A172 (cell line): ENCODE measurements at regions not wholly inside any gene's neighbourhood (a gene's known extent, or its start where the extent isn't known, plus 50 kb on each side); places are given as distances from the start of the nearest gene placed in this dataset.
A peak's percentile ranks its signal among the peaks of the same experiment; 100 is the strongest.

Experiments
- DNase-seq: peaks from one replicate; pipeline ENCODE4 v3.0.0-alpha.2; 2015; ENCODE audit warnings: low spot score

- no peak for DNase-seq
Measured at GRCh38 chr18:71523483-71524435, 1020.4 kb downstream of the CBLN2 start.

- no peak for DNase-seq
Measured at GRCh38 chr18:71505526-71505925, 1038.6 kb downstream of the CBLN2 start.

GRCh38 chr18:71503222-71503621 lies 1040.9 kb downstream of the CBLN2 start:
- DNase-seq = no peak

- peak; percentile 1 for DNase-seq
Measured at GRCh38 chr18:71485611-71486010, 1058.5 kb downstream of the CBLN2 start.

DNA sequence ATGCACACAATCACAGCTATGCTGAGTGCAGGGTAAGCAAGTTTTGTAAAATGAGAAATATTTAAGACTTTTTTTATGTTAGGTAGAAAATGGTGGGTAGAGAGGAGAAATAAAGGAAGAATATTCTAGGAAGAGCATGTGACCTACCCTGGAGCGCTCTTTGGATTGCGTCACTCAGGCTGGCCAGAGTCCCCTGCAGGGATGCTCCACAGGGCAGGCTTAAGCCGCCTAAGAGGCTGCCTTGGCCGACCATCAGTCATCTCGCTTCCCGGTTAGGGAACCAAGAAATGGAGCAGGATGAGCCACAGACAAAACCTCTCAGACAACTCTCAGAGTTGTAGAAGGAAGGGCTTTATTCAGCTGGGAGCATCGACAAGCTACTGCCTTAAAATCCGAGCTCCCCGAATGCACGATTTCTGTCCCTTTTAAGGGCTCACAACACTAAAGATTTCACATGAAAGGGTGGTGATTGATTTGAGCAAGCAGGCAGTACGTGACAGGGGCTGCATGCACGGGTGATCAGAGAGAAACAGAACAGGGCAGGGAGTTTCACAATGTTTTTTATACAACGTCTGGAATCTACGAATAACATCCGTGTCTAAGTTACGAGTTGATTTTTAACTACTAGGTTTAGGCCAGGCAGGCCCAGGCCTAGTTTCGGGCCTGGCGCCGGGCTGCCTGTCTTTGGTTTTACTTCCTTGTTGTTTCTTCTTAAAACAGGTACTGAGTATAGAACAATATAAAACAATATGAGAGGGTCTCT lies 1072.0 kb downstream of the CBLN2 start:
- DNase-seq = no peak

DNA sequence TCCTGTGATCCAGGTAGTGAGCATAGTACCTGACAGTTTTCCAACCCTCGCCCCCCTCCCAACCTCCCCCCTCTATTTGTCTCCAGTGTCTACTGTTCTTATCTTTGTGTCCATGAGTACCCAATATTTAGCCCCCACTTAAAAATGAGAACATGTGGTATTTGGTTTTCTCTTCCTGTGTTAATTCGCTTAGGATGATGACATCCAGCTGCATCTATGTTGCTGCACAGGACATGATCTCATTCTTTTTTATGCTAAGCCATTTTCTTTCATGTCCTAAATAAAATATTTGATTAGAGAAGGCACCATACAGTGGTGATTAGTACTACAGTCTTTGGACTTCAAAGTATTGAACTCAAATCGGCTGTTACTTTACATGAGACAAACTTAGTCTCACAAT lies 1087.9 kb downstream of the CBLN2 start:
- no peak for DNase-seq

DNA sequence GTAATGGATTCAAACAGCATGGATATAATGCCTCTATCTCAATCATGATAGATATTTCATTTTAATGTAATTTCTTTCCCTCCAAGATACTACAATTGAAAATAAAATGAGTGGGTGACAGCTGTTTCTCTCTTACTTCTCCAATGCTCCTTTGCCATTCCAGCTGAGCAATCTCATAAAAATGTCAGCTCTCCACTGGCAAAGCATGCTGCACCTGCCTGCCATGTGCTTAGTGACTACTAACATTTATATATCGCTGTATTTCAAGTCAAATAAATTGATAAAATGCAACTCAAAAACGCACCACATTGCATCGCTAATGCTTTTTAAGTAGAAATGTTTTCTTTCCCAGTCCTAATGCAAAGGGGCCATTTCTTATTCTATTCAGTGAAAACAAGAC lies 1093.9 kb downstream of the CBLN2 start:
- DNase-seq = no peak

GRCh38 chr18:71443706-71444480 lies 1100.2 kb downstream of the CBLN2 start:
- DNase-seq = peak; percentile 61

DNA sequence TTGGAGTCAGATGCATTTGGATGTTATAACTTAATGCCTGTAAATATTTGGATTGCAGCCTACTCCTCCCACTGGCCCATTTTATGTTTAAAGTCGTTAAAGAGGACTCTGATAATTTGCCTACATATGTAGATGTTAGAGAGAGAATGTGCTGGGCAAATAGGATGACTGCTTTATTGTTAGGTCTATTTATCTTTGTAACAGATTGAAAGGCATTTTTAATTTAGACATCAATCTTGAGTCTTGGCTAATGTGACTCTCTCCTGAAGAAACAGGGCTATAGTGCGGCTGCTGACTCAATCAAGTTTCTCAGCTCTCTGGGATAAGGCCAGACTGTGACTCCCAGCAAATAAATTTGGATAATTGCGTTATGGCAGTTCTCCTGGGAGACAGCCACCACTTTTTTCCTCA lies 1101.4 kb downstream of the CBLN2 start:
- peak; percentile 57 for DNase-seq

- DNase-seq = no peak
Measured at GRCh38 chr18:71441156-71441555, 1103.0 kb downstream of the CBLN2 start.

GRCh38 chr18:71437511-71437910 lies 1106.6 kb downstream of the CBLN2 start:
- no peak for DNase-seq

DNA sequence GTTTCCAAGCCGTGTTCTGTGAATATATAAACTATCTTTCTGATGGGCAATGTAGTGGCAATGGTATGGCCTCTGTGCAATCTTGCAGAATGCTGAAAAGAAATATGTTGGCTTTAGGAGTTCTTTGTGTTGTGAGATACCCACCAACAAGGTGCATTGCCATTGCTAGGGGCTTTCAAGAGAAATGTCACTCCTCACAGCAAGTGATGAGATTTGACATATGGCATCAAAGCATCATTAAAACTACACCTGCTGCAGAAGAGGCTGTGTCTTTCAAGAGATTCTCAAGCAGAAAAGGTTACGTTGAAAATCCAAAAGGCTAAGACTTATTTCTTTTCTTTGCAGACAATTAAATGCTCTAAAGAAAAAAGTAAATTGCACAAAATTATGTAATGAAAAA lies 1110.8 kb downstream of the CBLN2 start:
- no peak for DNase-seq

DNA sequence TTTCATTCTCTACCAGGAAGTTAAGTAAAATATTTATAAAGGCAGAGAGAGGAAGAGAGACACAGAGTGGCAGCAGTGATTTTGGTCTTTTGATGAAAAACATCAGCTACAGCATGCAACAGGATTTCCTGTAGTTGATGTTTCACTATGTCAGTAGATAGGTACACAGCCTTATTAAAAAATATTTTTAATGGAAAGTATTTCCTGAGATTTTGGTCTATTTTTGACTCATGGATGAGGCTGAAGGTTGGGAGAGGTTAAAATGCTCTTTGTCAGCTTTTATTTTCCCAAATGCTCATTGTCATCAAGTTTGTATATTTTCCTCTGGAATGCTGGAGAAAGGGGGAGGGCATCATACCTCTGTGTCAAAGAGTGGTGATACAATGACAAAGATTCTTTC lies 1112.5 kb downstream of the CBLN2 start:
- DNase-seq = no peak

- DNase-seq = no peak
Measured at GRCh38 chr18:71431171-71431570, 1113.0 kb downstream of the CBLN2 start.

DNA sequence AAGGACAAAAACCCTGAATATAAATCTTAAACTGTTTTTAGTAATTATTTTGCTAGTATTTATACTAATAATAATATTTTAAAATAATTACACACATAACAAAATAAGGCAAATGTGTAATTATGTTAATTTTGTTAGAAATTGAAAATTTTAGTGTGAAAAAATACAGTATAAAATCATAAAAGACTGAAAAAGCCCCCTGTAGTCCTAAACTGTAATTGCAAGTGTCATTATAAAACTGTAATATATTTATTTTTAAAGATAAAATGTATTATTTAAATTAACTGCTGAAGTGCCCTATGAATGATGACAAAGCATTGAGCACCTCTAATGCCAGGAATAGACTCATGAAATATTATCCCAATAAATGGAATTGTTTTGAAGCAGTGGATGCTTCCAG lies 1117.7 kb downstream of the CBLN2 start:
- DNase-seq = no peak

- DNase-seq = no peak
Measured at GRCh38 chr18:71405169-71405809, 1116.4 kb downstream of the SOCS6 start.

- DNase-seq = no peak
Measured at GRCh38 chr18:71403501-71403900, 1114.7 kb downstream of the SOCS6 start.

DNA sequence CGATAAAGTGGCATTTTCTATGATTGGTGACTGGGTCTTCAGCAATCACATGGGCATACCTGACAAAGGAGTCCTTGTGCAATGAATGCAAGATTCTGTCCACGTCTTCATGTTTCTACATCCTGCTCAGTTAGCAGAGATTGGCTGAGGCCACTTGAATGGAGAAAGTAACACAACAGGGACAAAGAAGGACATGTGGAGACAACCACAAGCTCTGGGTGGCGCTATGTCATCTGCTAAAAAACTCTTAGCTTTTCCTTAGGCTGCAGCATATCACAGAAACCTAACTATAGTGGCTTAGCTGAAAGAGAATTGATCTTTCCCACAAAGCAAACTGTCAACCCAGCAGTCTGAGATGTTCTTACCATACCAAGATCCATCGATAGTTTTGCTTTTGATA lies 1109.7 kb downstream of the SOCS6 start:
- no peak for DNase-seq

GRCh38 chr18:71388148-71388547 lies 1099.3 kb downstream of the SOCS6 start:
- DNase-seq = no peak

GRCh38 chr18:71374294-71375000 lies 1085.6 kb downstream of the SOCS6 start:
- no peak for DNase-seq
